ENCODE measurements at regions not wholly inside any gene's neighbourhood (a gene's known extent, or its start where the extent isn't known, plus 50 kb on each side); places are given as distances from the start of the nearest gene placed in this dataset.

DNA sequence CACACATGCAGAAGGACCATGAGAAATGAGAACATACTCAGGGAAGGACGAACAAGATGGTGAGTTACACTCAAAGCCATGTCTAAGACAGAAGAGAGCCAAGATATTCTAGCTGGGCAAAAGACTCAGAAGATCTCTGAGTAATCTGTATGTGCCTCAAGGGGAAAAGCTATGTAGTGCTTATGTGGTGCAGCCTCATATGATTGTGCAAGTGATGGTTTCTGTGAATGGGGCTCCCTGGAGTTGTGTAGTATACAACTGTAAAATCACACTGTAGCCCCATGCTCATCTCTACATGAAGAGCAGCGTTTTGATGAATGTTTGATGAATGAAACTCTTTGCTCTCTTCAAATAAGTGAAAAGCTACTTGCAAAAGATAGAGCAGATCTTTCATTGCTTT lies 57.5 kb downstream of the OSR1 start:
- no peaks in the 10 kb centered on the region for H3K4me1 ChIP-seq
- DNase-seq: no peak
- no peak for TF ChIP-seq POLR2A (IDR thresholded peaks at IDR 0.05)
- TF ChIP-seq, protein P1, sequence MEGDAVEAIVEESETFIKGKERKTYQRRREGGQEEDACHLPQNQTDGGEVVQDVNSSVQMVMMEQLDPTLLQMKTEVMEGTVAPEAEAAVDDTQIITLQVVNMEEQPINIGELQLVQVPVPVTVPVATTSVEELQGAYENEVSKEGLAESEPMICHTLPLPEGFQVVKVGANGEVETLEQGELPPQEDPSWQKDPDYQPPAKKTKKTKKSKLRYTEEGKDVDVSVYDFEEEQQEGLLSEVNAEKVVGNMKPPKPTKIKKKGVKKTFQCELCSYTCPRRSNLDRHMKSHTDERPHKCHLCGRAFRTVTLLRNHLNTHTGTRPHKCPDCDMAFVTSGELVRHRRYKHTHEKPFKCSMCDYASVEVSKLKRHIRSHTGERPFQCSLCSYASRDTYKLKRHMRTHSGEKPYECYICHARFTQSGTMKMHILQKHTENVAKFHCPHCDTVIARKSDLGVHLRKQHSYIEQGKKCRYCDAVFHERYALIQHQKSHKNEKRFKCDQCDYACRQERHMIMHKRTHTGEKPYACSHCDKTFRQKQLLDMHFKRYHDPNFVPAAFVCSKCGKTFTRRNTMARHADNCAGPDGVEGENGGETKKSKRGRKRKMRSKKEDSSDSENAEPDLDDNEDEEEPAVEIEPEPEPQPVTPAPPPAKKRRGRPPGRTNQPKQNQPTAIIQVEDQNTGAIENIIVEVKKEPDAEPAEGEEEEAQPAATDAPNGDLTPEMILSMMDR (IDR thresholded peaks at IDR 0.05): no peak
- no peaks in the 10 kb centered on the region for H3K36me3 ChIP-seq
- H3K27ac ChIP-seq: no peak overlapping the region
- no peak overlapping the region for H3K4me3 ChIP-seq
- H3K9me3 ChIP-seq: no peaks in the 10 kb centered on the region
- intact Hi-C loops (cut with DNase I; ENCODE audit: low total_unique reads): no loop called here
- no peaks in the 10 kb centered on the region for H3K27me3 ChIP-seq

DNA sequence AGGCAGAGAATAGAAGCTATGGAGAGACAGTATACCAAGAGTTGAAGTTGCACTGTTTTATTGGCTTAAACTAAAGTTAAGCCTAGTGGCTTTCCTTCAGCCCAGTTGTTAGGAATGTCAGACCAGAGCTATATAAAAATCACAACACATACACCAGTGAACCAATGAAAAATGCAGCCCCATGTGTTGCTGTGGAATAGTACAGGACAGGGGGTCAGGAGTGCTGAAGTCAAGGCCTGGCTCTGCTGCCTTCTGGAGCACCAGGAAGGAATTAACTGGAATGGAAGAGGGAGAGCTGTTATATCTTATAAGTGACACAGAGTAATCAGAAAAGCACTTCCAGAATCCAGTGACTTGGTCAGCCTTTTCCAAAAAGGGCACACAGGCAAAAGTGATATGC lies 58.9 kb downstream of the OSR1 start:
- TF ChIP-seq, protein P1 (IDR thresholded peaks at IDR 0.05): no peak
- TF ChIP-seq POLR2A (IDR thresholded peaks at IDR 0.05): no peak
- no peak overlapping the region for H3K4me3 ChIP-seq
- intact Hi-C loops (cut with DNase I; ENCODE audit: low total_unique reads): no loop called here
- H3K9me3 ChIP-seq: no peaks in the 10 kb centered on the region
- no peak for DNase-seq
- no peaks in the 10 kb centered on the region for H3K36me3 ChIP-seq
- no peaks in the 10 kb centered on the region for H3K4me1 ChIP-seq
- no peaks in the 10 kb centered on the region for H3K27me3 ChIP-seq
- H3K27ac ChIP-seq: no peak overlapping the region

DNA sequence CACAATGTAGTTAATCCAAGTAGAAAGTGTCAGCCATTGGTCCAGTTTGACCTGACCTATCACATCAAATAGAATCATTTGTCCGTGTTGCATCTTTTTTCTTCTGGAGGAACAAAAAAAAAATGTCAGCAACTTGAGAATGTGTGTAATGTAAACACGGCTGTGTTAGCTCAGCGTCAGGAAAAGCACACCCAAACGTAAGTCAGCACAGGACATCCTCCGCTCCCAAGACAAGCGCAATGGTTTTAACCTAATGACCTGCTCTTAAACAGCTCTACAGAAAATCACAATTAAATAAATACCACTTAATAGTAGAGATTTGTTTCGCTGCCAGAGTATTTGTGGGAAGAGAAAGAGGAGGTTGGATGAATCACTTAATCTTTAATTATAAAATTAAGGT lies 59.4 kb downstream of the OSR1 start:
- Histone ChIP-seq H3K36me3 (no peaks in the 10 kb centered on the region), H3K9me3 (no peaks in the 10 kb centered on the region), H3K27ac (no peak overlapping the region), H3K27me3 (no peaks in the 10 kb centered on the region), H3K4me3 (no peak overlapping the region), H3K4me1 (no peaks in the 10 kb centered on the region)
- DNase-seq: no peak
- TF ChIP-seq, protein P1 (IDR thresholded peaks at IDR 0.05): no peak
- no peak for TF ChIP-seq POLR2A (IDR thresholded peaks at IDR 0.05)
- intact Hi-C loops (cut with DNase I; ENCODE audit: low total_unique reads): no loop called here

DNA sequence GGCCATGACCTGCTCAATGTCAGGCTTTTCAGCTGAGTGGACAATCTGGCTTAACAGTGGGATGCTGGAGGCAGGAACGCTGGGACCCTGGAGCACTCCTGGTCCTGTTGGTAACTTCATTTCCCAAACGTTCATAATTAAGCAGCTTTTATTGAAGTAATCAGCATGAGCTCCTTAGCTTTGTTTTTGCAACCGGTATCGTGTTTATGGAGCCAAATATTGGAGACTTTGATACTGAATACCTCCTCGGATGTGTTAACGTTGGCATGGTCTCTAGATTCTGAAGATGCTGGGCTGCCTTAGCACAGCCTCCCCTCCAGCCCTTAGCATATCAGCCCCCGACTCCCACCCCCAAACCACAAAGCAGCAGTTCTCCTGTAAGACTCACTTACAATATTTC lies 60.7 kb downstream of the OSR1 start:
- no peak for TF ChIP-seq POLR2A (IDR thresholded peaks at IDR 0.05)
- TF ChIP-seq, protein P1 (IDR thresholded peaks at IDR 0.05): no peak
- no peaks in the 10 kb centered on the region for H3K27me3 ChIP-seq
- intact Hi-C loops (cut with DNase I; ENCODE audit: low total_unique reads): no loop called here
- no peak overlapping the region for H3K4me3 ChIP-seq
- H3K9me3 ChIP-seq: no peaks in the 10 kb centered on the region
- no peaks in the 10 kb centered on the region for H3K36me3 ChIP-seq
- DNase-seq: no peak
- no peaks in the 10 kb centered on the region for H3K4me1 ChIP-seq
- no peak overlapping the region for H3K27ac ChIP-seq

DNA sequence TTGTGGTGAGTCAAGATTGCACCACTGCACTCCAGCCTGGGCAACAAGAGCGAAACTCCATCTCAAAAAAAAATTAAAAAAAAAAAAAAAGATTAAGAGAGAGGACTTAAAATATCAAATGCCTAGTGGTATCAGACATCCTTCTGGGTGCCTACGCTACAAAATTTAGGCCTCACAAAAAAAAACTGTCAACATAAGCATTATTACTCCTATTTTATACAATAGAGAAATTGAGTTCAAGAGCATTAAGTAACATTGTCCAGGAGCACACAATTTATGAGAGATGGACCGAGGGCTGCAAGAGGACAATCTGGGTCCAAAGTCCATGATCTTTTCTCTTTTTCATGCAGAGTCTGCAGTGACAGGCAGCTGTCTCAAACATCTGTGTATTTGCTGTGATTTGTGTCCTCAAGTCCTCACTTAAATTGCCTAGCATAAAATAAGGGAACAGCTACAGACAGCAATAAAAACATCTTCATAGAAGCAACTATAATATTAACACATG lies 62.4 kb downstream of the OSR1 start:
- H3K27ac ChIP-seq: no peak overlapping the region
- no peak overlapping the region for H3K4me3 ChIP-seq
- no peaks in the 10 kb centered on the region for H3K36me3 ChIP-seq
- intact Hi-C loops (cut with DNase I; ENCODE audit: low total_unique reads): no loop called here
- no peaks in the 10 kb centered on the region for H3K9me3 ChIP-seq
- no peak for DNase-seq
- H3K4me1 ChIP-seq: no peaks in the 10 kb centered on the region
- TF ChIP-seq POLR2A (IDR thresholded peaks at IDR 0.05): no peak
- TF ChIP-seq, protein P1 (IDR thresholded peaks at IDR 0.05): no peak
- no peaks in the 10 kb centered on the region for H3K27me3 ChIP-seq
